IMR-90 (cell line): ENCODE measurements at regions not wholly inside any gene's neighbourhood (a gene's known extent, or its start where the extent isn't known, plus 50 kb on each side); places are given as distances from the start of the nearest gene placed in this dataset.

Experiments used
- ATAC-seq: fragments of 200-7000 bp; cut with Tn5 transposase; 2 replicates; pipeline ENCODE4 v1.9.1; 2020; ENCODE audit warnings: low read depth, mild to moderate bottlenecking, moderate library complexity
- BruUV-seq: library from RNA; stranded (reverse); fragments of 400-500 nt; replicated peaks from 2 replicates; lab custom pipeline; 2021; lab: Mats Ljungman, UMichigan
- CTCF ChIA-PET: fragments of 300-600 bp; formaldehyde crosslinking; extraction: SDS; loops from one replicate; lab custom pipeline; 2021; ENCODE audit warnings: antibody characterized with exemption; lab: Yijun Ruan, JAX
- POLR2A ChIA-PET: fragments of 300-600 bp; sonication (Branson Sonifier 250); formaldehyde crosslinking; loops from one replicate; lab custom pipeline; 2022; ENCODE audit warnings: antibody characterized with exemption; ENCODE audit not compliant: unreplicated experiment; lab: Charles Lee
- DNase-seq: peaks from one replicate; pipeline ENCODE4 v3.0.0; 2013
- H2AFZ ChIP-seq: replicated peaks from 2 replicates; pipeline ENCODE3; 2013; ENCODE audit warnings: low read length, mild to moderate bottlenecking; ENCODE audit not compliant: poor library complexity
- H2AK5ac ChIP-seq: 2 replicates; pipeline ENCODE4 v1.6.1; 2013; ENCODE audit warnings: low read depth, low read length, inconsistent platforms
- H2AK9ac ChIP-seq: replicated peaks from 2 replicates; pipeline ENCODE3; 2013; ENCODE audit warnings: mild to moderate bottlenecking, low read depth, low read length, moderate library complexity; ENCODE audit not compliant: poor library complexity
- H2BK120ac ChIP-seq: 2 replicates; pipeline ENCODE4 v1.6.1; 2013; ENCODE audit warnings: low read depth, low read length, inconsistent platforms
- H2BK15ac ChIP-seq: 3 replicates; pipeline ENCODE4 v1.6.1; 2013; ENCODE audit warnings: low read depth, low read length, inconsistent platforms
- H2BK20ac ChIP-seq: 2 replicates; pipeline ENCODE4 v1.6.1; 2013; ENCODE audit warnings: low read depth, mild to moderate bottlenecking, inconsistent platforms, low read length, moderate library complexity
- H2BK5ac ChIP-seq: 2 replicates; pipeline ENCODE4 v1.6.1; 2013; ENCODE audit warnings: mild to moderate bottlenecking, low read depth, low read length, inconsistent platforms; ENCODE audit not compliant: poor library complexity, severe bottlenecking
- H3K14ac ChIP-seq: replicated peaks from 2 replicates; pipeline ENCODE4 v1.6.1; 2013; ENCODE audit warnings: low read depth, low read length, inconsistent platforms
- H3K18ac ChIP-seq: 2 replicates; pipeline ENCODE4 v1.6.1; 2013; ENCODE audit warnings: low read depth, low read length, control low read depth
- H3K23ac ChIP-seq: 2 replicates; pipeline ENCODE4 v1.6.1; 2013; ENCODE audit warnings: low read depth, low read length, inconsistent platforms
- H3K27ac ChIP-seq: 2 replicates; pipeline ENCODE4 v1.5.1; 2013; ENCODE audit warnings: mild to moderate bottlenecking, control low read depth, low read length; ENCODE audit not compliant: insufficient read depth
- H3K27me3 ChIP-seq: 2 replicates; pipeline ENCODE4 v1.6.1; 2013; ENCODE audit warnings: low read length; ENCODE audit not compliant: control insufficient read depth, insufficient read depth
- H3K36me3 ChIP-seq: 2 replicates; pipeline ENCODE4 v1.6.1; 2013; ENCODE audit warnings: low read length, mixed read lengths; ENCODE audit not compliant: control insufficient read depth, insufficient read depth
- H3K4ac ChIP-seq: 2 replicates; pipeline ENCODE4 v1.6.1; 2013; ENCODE audit warnings: low read depth, low read length, inconsistent platforms
- H3K4me1 ChIP-seq: 2 replicates; pipeline ENCODE4 v1.6.1; 2013; ENCODE audit warnings: low read length, mixed read lengths; ENCODE audit not compliant: control insufficient read depth, insufficient read depth
- H3K4me2 ChIP-seq: 2 replicates; pipeline ENCODE4 v1.6.1; 2013; ENCODE audit warnings: low read depth, mild to moderate bottlenecking, control low read depth, low read length, moderate library complexity
- H3K4me3 ChIP-seq: 2 replicates; pipeline ENCODE4 v1.5.1; 2013; ENCODE audit warnings: low read depth, mild to moderate bottlenecking, control low read depth, low read length, moderate library complexity; ENCODE audit not compliant: insufficient read depth
- H3K56ac ChIP-seq: 2 replicates; pipeline ENCODE4 v1.6.1; 2013; ENCODE audit warnings: low read length, inconsistent platforms; ENCODE audit not compliant: insufficient read depth; ENCODE audit errors: extremely low read depth
- H3K79me1 ChIP-seq, 2 experiments: 2 replicates each; pipeline ENCODE4 v1.6.1; 2013; ENCODE audit warnings: low read length in 2 of 2, inconsistent platforms in 1 of 2, low read depth in 1 of 2
- H3K9ac ChIP-seq: 2 replicates; pipeline ENCODE4 v1.6.1; 2013; ENCODE audit warnings: low read depth, low read length, control low read depth
- H3K9me1 ChIP-seq: 2 replicates; pipeline ENCODE4 v1.6.1; 2013; ENCODE audit warnings: low read length, inconsistent platforms; ENCODE audit not compliant: insufficient read depth
- H3K9me3 ChIP-seq: 2 replicates; pipeline ENCODE4 v1.6.1; 2013; ENCODE audit warnings: low read length; ENCODE audit not compliant: control insufficient read depth, insufficient read depth
- H4K20me1 ChIP-seq: 2 replicates; pipeline ENCODE4 v1.6.1; 2013; ENCODE audit warnings: low read length, inconsistent platforms; ENCODE audit not compliant: insufficient read depth
- H4K5ac ChIP-seq: 2 replicates; pipeline ENCODE4 v1.6.1; 2013; ENCODE audit warnings: mild to moderate bottlenecking, low read depth, low read length, control low read depth
- H4K8ac ChIP-seq, 2 experiments: 2 replicates each; pipeline ENCODE4 v1.6.1; 2013; ENCODE audit warnings: low read depth in 2 of 2, low read length in 2 of 2, control low read depth in 1 of 2, inconsistent platforms in 1 of 2
- H4K91ac ChIP-seq: 2 replicates; pipeline ENCODE4 v1.6.1; 2013; ENCODE audit warnings: low read depth, low read length, inconsistent platforms; ENCODE audit not compliant: insufficient read depth
- CEBPB ChIP-seq: IDR thresholded peaks from 2 replicates; pipeline ENCODE4 v1.6.1; 2012; ENCODE audit warnings: low read depth, low read length, improper control_type of control experiment
- CHD1 ChIP-seq: IDR thresholded peaks from 2 replicates; pipeline ENCODE4 v1.6.1; 2012; ENCODE audit warnings: low read depth, low read length, improper control_type of control experiment
- ELK1 ChIP-seq: fragments of 150-350 bp; IDR thresholded peaks from 2 replicates; pipeline ENCODE4 v1.6.1; 2016; ENCODE audit warnings: low read depth, mild to moderate bottlenecking, low read length, moderate library complexity, borderline replicate concordance
- FOS ChIP-seq: fragments of 150-350 bp; IDR thresholded peaks from 2 replicates; pipeline ENCODE4 v1.6.1; 2016; ENCODE audit warnings: low read depth, low read length
- MAFK ChIP-seq: IDR thresholded peaks from 2 replicates; pipeline ENCODE4 v1.6.1; 2012; ENCODE audit warnings: low read depth, low read length, improper control_type of control experiment
- MAZ ChIP-seq: IDR thresholded peaks from 2 replicates; pipeline ENCODE4 v1.6.1; 2012; ENCODE audit warnings: low read depth, mild to moderate bottlenecking, low read length, improper control_type of control experiment, moderate library complexity, borderline replicate concordance
- MXI1 ChIP-seq: IDR thresholded peaks from 2 replicates; pipeline ENCODE4 v1.6.1; 2012; ENCODE audit warnings: low read depth, mild to moderate bottlenecking, low read length, moderate library complexity, borderline replicate concordance
- NFE2L2 ChIP-seq: fragments of 150-350 bp; IDR thresholded peaks from 2 replicates; pipeline ENCODE4 v1.6.1; 2016; ENCODE audit warnings: low read depth, mild to moderate bottlenecking, low read length
- POLR2A ChIP-seq: IDR thresholded peaks from 2 replicates; pipeline ENCODE4 v1.6.1; 2012; ENCODE audit warnings: mild to moderate bottlenecking, low read depth, low read length
- RAD21 ChIP-seq: IDR thresholded peaks from 2 replicates; pipeline ENCODE4 v1.6.1; 2012; ENCODE audit warnings: low read length, improper control_type of control experiment
- RCOR1 ChIP-seq: IDR thresholded peaks from 2 replicates; pipeline ENCODE4 v1.6.1; 2012; ENCODE audit warnings: mild to moderate bottlenecking, low read length, improper control_type of control experiment; ENCODE audit not compliant: insufficient replicate concordance
- RFX5 ChIP-seq: IDR thresholded peaks from 2 replicates; pipeline ENCODE4 v1.8.0; 2012; ENCODE audit warnings: low read depth, mild to moderate bottlenecking, low read length, moderate library complexity
- SMC3 ChIP-seq: fragments of 150-350 bp; IDR thresholded peaks from 2 replicates; pipeline ENCODE4 v1.6.1; 2016; ENCODE audit warnings: low read depth, mild to moderate bottlenecking, antibody characterized with exemption, low read length, moderate library complexity
- USF2 ChIP-seq: fragments of 150-350 bp; IDR thresholded peaks from 2 replicates; pipeline ENCODE4 v1.6.1; 2017; ENCODE audit warnings: mild to moderate bottlenecking, antibody characterized with exemption, low read length, low read depth
- WGBS, 2 experiments: methylation state at CpG; one replicate each; pipeline versions ENCODE4 v1.1.5 to v1.1.7; 2013; ENCODE audit warnings: missing lambda C conversion rate in 2 of 2; ENCODE audit not compliant: insufficient read length in 1 of 2; ENCODE audit errors: extremely low coverage in 2 of 2; 5-methylcytosine and 5-hydroxymethylcytosine counted together
- dilution Hi-C: fragments of 300-500 bp; cut with HindIII; formaldehyde crosslinking; loops from one replicate; pipeline ENCODE4 v1.14.3; 2018; ENCODE audit warnings: low sequenced_read_pairs; ENCODE audit not compliant: unreplicated experiment
- in situ Hi-C: fragments of 300-500 bp; cut with MboI; formaldehyde crosslinking; loops from 3 replicates; pipeline ENCODE4 v1.14.3; 2019; ENCODE audit warnings: low sequenced_read_pairs, inconsistent platforms, mixed read lengths
- intact Hi-C: fragments of 100-400 bp; cut with micrococcal nuclease; formaldehyde crosslinking; loops from 2 replicates; pipeline ENCODE4 v1.10.0; 2022

- no peak overlapping the region for H4K8ac ChIP-seq
- in situ Hi-C loops (loop anchor here (10.0 kb wide), 1 partner anchor 376 kb away; no protein-coding TSS in a partner anchor), intact Hi-C loops (no loop called here), dilution Hi-C loops (no loop called here)
- H4K20me1 ChIP-seq = no peaks in the 10 kb centered on the region
- no peak overlapping the region for H2BK120ac ChIP-seq
- no TSS peak for BruUV-seq
- no peak overlapping the region for H3K9ac ChIP-seq
- H3K4me1 ChIP-seq = no peaks in the 10 kb centered on the region
- H3K79me1 ChIP-seq = no peaks in the 10 kb centered on the region
- H3K36me3 ChIP-seq = no peaks in the 10 kb centered on the region
- TF ChIP-seq MAZ = no peak
- TF ChIP-seq SMC3 = no peak
- no peak for TF ChIP-seq FOS
- TF ChIP-seq CEBPB = no peak
- TF ChIP-seq POLR2A = no peak
- TF ChIP-seq ELK1 = no peak
- TF ChIP-seq USF2 = no peak
- no peak for TF ChIP-seq MXI1
- no peak for TF ChIP-seq NFE2L2
- TF ChIP-seq CHD1 = no peak
- TF ChIP-seq RFX5 = no peak
- TF ChIP-seq MAFK = no peak
- TF ChIP-seq RCOR1 = no peak
- no peak for TF ChIP-seq RAD21
- H2AK5ac ChIP-seq = no peak overlapping the region
- H2BK20ac ChIP-seq = no peak overlapping the region
- no peak overlapping the region for H3K56ac ChIP-seq
- DNase-seq = no peak
- H2AFZ ChIP-seq = no peak overlapping the region
- no peak overlapping the region for H3K4me3 ChIP-seq
- H2AK9ac ChIP-seq = peak overlapping the region; percentile 16
- H3K27ac ChIP-seq = no peak overlapping the region
- no peak overlapping the region for H3K4me2 ChIP-seq
- no peak overlapping the region for H3K14ac ChIP-seq
- H4K5ac ChIP-seq = no peak overlapping the region
- WGBS, 2 experiments = 50% methylated on average over 1 of the region's 7 CpGs; no CpG with 5 or more reads in 1 of the 2 experiments
- no peak overlapping the region for H4K91ac ChIP-seq
- H3K27me3 ChIP-seq = peaks cover 5% of the 10 kb centered on the region; the same call in 1 of the 2 replicates
- CTCF ChIA-PET = no interaction called here
- no peak overlapping the region for H3K18ac ChIP-seq
- ATAC-seq = no peak
- no peaks in the 10 kb centered on the region for H3K9me3 ChIP-seq
- H3K4ac ChIP-seq = no peak overlapping the region
- H2BK15ac ChIP-seq = no peak overlapping the region
- POLR2A ChIA-PET = no interaction called here
- H2BK5ac ChIP-seq = no peak overlapping the region
- no peaks in the 10 kb centered on the region for H3K9me1 ChIP-seq
- H3K23ac ChIP-seq = no peak overlapping the region
These were observed 241.1 kb downstream of the SPTSSA start for GRCh38 chr14:34220921-34221320.
